ENCODE measurements at regions not wholly inside any gene's neighbourhood (a gene's known extent, or its start where the extent isn't known, plus 50 kb on each side); places are given as distances from the start of the nearest gene placed in this dataset.

- H3K4me1 ChIP-seq: peaks cover 4% of the 10 kb centered on the region
- H3K9me3 ChIP-seq: no peaks in the 10 kb centered on the region
- intact Hi-C loops (cut with DNase I): no loop called here
- no peak overlapping the region for H3K27ac ChIP-seq
- no peak for TF ChIP-seq CTCF (IDR thresholded peaks at IDR 0.05)
- DNase-seq: no peak
- no peaks in the 10 kb centered on the region for H3K36me3 ChIP-seq
- H3K4me3 ChIP-seq: no peak overlapping the region
- no peaks in the 10 kb centered on the region for H3K27me3 ChIP-seq
- no peak overlapping the region for H3K9ac ChIP-seq (ENCODE audit: low read depth in 2 of 2, low read length in 2 of 2)
These were observed 162.1 kb upstream of the GMDS start for GRCh38 chr6:2407525-2407924.

- no peak overlapping the region for H3K9ac ChIP-seq (ENCODE audit: low read depth in 2 of 2, low read length in 2 of 2)
- DNase-seq: no peak
- intact Hi-C loops (cut with DNase I): no loop called here
- H3K9me3 ChIP-seq: no peaks in the 10 kb centered on the region
- no peak for TF ChIP-seq CTCF (IDR thresholded peaks at IDR 0.05)
- peaks cover 4% of the 10 kb centered on the region for H3K4me1 ChIP-seq
- H3K4me3 ChIP-seq: no peak overlapping the region
- H3K27me3 ChIP-seq: no peaks in the 10 kb centered on the region
- no peak overlapping the region for H3K27ac ChIP-seq
- H3K36me3 ChIP-seq: no peaks in the 10 kb centered on the region
These were observed 159.0 kb upstream of the GMDS start for GRCh38 chr6:2404211-2404929.

GRCh38 chr6:2403546-2403945 lies 158.1 kb upstream of the GMDS start:
- Histone ChIP-seq H3K9ac (ENCODE audit: low read depth in 2 of 2, low read length in 2 of 2) (no peak overlapping the region), H3K27me3 (no peaks in the 10 kb centered on the region), H3K9me3 (no peaks in the 10 kb centered on the region), H3K27ac (no peak overlapping the region), H3K4me1 (peaks cover 4% of the 10 kb centered on the region), H3K36me3 (no peaks in the 10 kb centered on the region), H3K4me3 (no peak overlapping the region)
- intact Hi-C loops (cut with DNase I): no loop called here
- TF ChIP-seq CTCF (IDR thresholded peaks at IDR 0.05): no peak
- peak; percentile 69 for DNase-seq

GRCh38 chr6:2396846-2397630 lies 151.6 kb upstream of the GMDS start:
- no peaks in the 10 kb centered on the region for H3K4me1 ChIP-seq
- no peaks in the 10 kb centered on the region for H3K36me3 ChIP-seq
- intact Hi-C loops (cut with DNase I): no loop called here
- no peaks in the 10 kb centered on the region for H3K27me3 ChIP-seq
- H3K4me3 ChIP-seq: no peak overlapping the region
- H3K27ac ChIP-seq: no peak overlapping the region
- H3K9me3 ChIP-seq: no peaks in the 10 kb centered on the region
- H3K9ac ChIP-seq (ENCODE audit: low read depth in 2 of 2, low read length in 2 of 2): no peak overlapping the region
- no peak for TF ChIP-seq CTCF (IDR thresholded peaks at IDR 0.05)
- no peak for DNase-seq

GRCh38 chr6:2396042-2396657 lies 150.7 kb upstream of the GMDS start:
- DNase-seq: no peak
- Histone ChIP-seq H3K9ac (ENCODE audit: low read depth in 2 of 2, low read length in 2 of 2) (no peak overlapping the region), H3K36me3 (no peaks in the 10 kb centered on the region), H3K9me3 (no peaks in the 10 kb centered on the region), H3K4me3 (no peak overlapping the region), H3K27me3 (no peaks in the 10 kb centered on the region), H3K27ac (no peak overlapping the region), H3K4me1 (no peaks in the 10 kb centered on the region)
- intact Hi-C loops (cut with DNase I): no loop called here
- TF ChIP-seq CTCF (IDR thresholded peaks at IDR 0.05): no peak
